Endothelial cell of umbilical vein (primary cell): ENCODE measurements at regions not wholly inside any gene's neighbourhood (a gene's known extent, or its start where the extent isn't known, plus 50 kb on each side); places are given as distances from the start of the nearest gene placed in this dataset.

Source experiments
- BruUV-seq: library from RNA; stranded (reverse); fragments of 400-500 nt; replicated peaks from 2 replicates; lab custom pipeline; 2021; lab: Mats Ljungman, UMichigan
- CTCF ChIA-PET: fragments of 300-600, 350-600 bp; sonication (Branson Sonifier 250); formaldehyde crosslinking; loops from one replicate; lab custom pipeline; 2021; ENCODE audit warnings: antibody characterized with exemption, inconsistent platforms; lab: Charles Lee
- POLR2A ChIA-PET: fragments of 300-600, 350-600 bp; sonication (Branson Sonifier 250); formaldehyde crosslinking; loops from one replicate; lab custom pipeline; 2021; ENCODE audit warnings: antibody characterized with exemption, inconsistent platforms; lab: Charles Lee
- DNase-seq: peaks from one replicate; pipeline ENCODE4 v3.0.0-alpha.2; 2011; ENCODE audit warnings: low read depth, low spot score
- FAIRE-seq: peaks from 2 replicates; lab custom pipeline; 2011; peaks lifted over from hg19 to GRCh38; lab: Jason Lieb, UNC
- H2AFZ ChIP-seq: 2 replicates; pipeline ENCODE4 v1.6.0; 2012; ENCODE audit warnings: low read depth, low read length, control low read depth, inconsistent platforms
- H3K27ac ChIP-seq: 2 replicates; pipeline ENCODE4 v1.5.1; 2011; ENCODE audit warnings: low read depth, mild to moderate bottlenecking, control low read depth, low read length, moderate library complexity; ENCODE audit not compliant: insufficient read depth
- H3K27me3 ChIP-seq, 2 experiments: 2 replicates each; pipeline versions ENCODE4 v1.6.0 to v1.6.1; 2011; ENCODE audit warnings: low read length in 2 of 2, mixed read lengths in 1 of 2; ENCODE audit not compliant: control insufficient read depth in 2 of 2, insufficient read depth in 2 of 2
- H3K36me3 ChIP-seq, 2 experiments: 2 replicates in 1 of 2; 3 replicates in 1 of 2; pipeline ENCODE4 v1.5.1; 2011; ENCODE audit warnings: low read length in 2 of 2, mild to moderate bottlenecking in 1 of 2, moderate library complexity in 1 of 2; ENCODE audit not compliant: control insufficient read depth in 2 of 2, insufficient read depth in 2 of 2; ENCODE audit errors: extremely low read depth in 1 of 2
- H3K4me1 ChIP-seq: 3 replicates; pipeline ENCODE4 v1.5.1; 2011; ENCODE audit warnings: mild to moderate bottlenecking, low read length; ENCODE audit not compliant: control insufficient read depth, insufficient read depth; ENCODE audit errors: extremely low read depth
- H3K4me2 ChIP-seq: 2 replicates; pipeline ENCODE4 v1.6.1; 2011; ENCODE audit warnings: low read length, control low read depth, mixed read lengths; ENCODE audit not compliant: insufficient read depth
- H3K4me3 ChIP-seq, 3 experiments: fragments of 200-600 bp in 1 of 3; sonication (generic), shearing (Covaris generic) in 1 of 3; replicated peaks in 1 of 3; 2 replicates each; pipeline ENCODE4 v1.5.1; 2011 to 2016; ENCODE audit warnings: control low read depth in 3 of 3, low read length in 3 of 3, mild to moderate bottlenecking in 2 of 3, inconsistent platforms in 1 of 3, low read depth in 1 of 3, moderate library complexity in 1 of 3; ENCODE audit not compliant: insufficient read depth in 1 of 3
- H3K79me2 ChIP-seq: 2 replicates; pipeline ENCODE4 v1.6.0; 2012; ENCODE audit warnings: low read length, inconsistent platforms; ENCODE audit not compliant: control insufficient read depth, insufficient read depth
- H3K9ac ChIP-seq: replicated peaks from 2 replicates; pipeline ENCODE3; 2011; ENCODE audit warnings: low read length, control low read depth; ENCODE audit not compliant: insufficient read depth; ENCODE audit errors: extremely low read depth
- H3K9me1 ChIP-seq: replicated peaks from 3 replicates; pipeline ENCODE4 v1.6.0; 2011; ENCODE audit warnings: mild to moderate bottlenecking, low read length; ENCODE audit not compliant: control insufficient read depth, insufficient read depth; ENCODE audit errors: extremely low read depth
- H3K9me3 ChIP-seq: replicated peaks from 2 replicates; pipeline ENCODE4 v1.5.1; 2012; ENCODE audit warnings: low read length, inconsistent platforms; ENCODE audit not compliant: control insufficient read depth, insufficient read depth
- H4K20me1 ChIP-seq: replicated peaks from 2 replicates; pipeline ENCODE3; 2011; ENCODE audit warnings: mild to moderate bottlenecking, low read length; ENCODE audit not compliant: control insufficient read depth, insufficient read depth; ENCODE audit errors: extremely low read depth
- CTCF ChIP-seq, 2 donors: IDR thresholded peaks; 1 replicate in 1 of 2; 2 replicates in 1 of 2; pipeline ENCODE4 v1.5.1; 2011; ENCODE audit warnings: low read length in 2 of 2, mild to moderate bottlenecking in 2 of 2, moderate library complexity in 2 of 2, control low read depth in 1 of 2, inconsistent platforms in 1 of 2, low read depth in 1 of 2; ENCODE audit not compliant: insufficient read depth in 1 of 2; ENCODE audit errors: extremely low read depth in 1 of 2
- EZH2 ChIP-seq: IDR thresholded peaks from 2 replicates; pipeline ENCODE4 v1.6.1; 2012; ENCODE audit warnings: borderline replicate concordance, low read depth, mild to moderate bottlenecking, moderate library complexity, low read length, inconsistent platforms; ENCODE audit not compliant: severe bottlenecking
- FOS ChIP-seq: IDR thresholded peaks from 2 replicates; pipeline ENCODE4 v1.6.1; 2011; ENCODE audit warnings: mild to moderate bottlenecking, low read length, moderate library complexity, borderline replicate concordance; ENCODE audit not compliant: insufficient read depth
- GATA2 ChIP-seq: IDR thresholded peaks from 2 replicates; pipeline ENCODE4 v1.7.0; 2011; ENCODE audit warnings: low read depth, mild to moderate bottlenecking, moderate library complexity, mixed read lengths, low read length; ENCODE audit not compliant: insufficient read length, insufficient read depth
- JUN ChIP-seq: IDR thresholded peaks from 2 replicates; pipeline ENCODE4 v1.6.1; 2011; ENCODE audit warnings: borderline replicate concordance, low read depth; ENCODE audit not compliant: insufficient read length, insufficient read depth
- MAX ChIP-seq: IDR thresholded peaks from 2 replicates; pipeline ENCODE4 v1.6.1; 2011; ENCODE audit not compliant: insufficient read depth, insufficient read length
- POLR2AphosphoS5 ChIP-seq: IDR thresholded peaks from 2 replicates; pipeline ENCODE4 v1.6.1; 2012; ENCODE audit warnings: low read depth, mild to moderate bottlenecking, control low read depth, low read length, moderate library complexity; ENCODE audit not compliant: insufficient read depth
- dilution Hi-C: fragments of 300-500 bp; cut with MboI; formaldehyde crosslinking; loops from one replicate; pipeline ENCODE4 v1.15.0; 2019; ENCODE audit warnings: low sequenced_read_pairs; ENCODE audit not compliant: extremely low pct_ligation_motif_present
- intact Hi-C: fragments of 100-400 bp; cut with micrococcal nuclease; formaldehyde crosslinking; loops from one replicate; pipeline ENCODE4 v1.10.0; 2022

- no peak for TF ChIP-seq FOS
- no peak for TF ChIP-seq POLR2AphosphoS5
- TF ChIP-seq EZH2 = no peak
- no peak for TF ChIP-seq JUN
- no peak for TF ChIP-seq MAX
- TF ChIP-seq GATA2 = no peak
- POLR2A ChIA-PET = no interaction called here
- H4K20me1 ChIP-seq = no peaks in the 10 kb centered on the region
- H2AFZ ChIP-seq = no peak overlapping the region
- H3K27ac ChIP-seq = no peak overlapping the region
- CTCF ChIA-PET = no interaction called here
- H3K9me1 ChIP-seq = no peaks in the 10 kb centered on the region
- FAIRE-seq = no peak
- dilution Hi-C loops = no loop called here
- no peaks in the 10 kb centered on the region for H3K27me3 ChIP-seq
- no peaks in the 10 kb centered on the region for H3K36me3 ChIP-seq
- no peak overlapping the region for H3K4me3 ChIP-seq
- H3K9me3 ChIP-seq = no peaks in the 10 kb centered on the region
- H3K4me1 ChIP-seq = no peaks in the 10 kb centered on the region
- H3K4me2 ChIP-seq = no peak overlapping the region
- DNase-seq = no peak
- BruUV-seq = no TSS peak
- intact Hi-C loops = no loop called here
- no peak overlapping the region for H3K9ac ChIP-seq
- no peaks in the 10 kb centered on the region for H3K79me2 ChIP-seq
Observed at GRCh38 chr2:70011786-70012185, 50.4 kb upstream of the ASPRV1 start.

GRCh38 chr2:70011335-70011734 lies 49.9 kb upstream of the ASPRV1 start:
- ChIA-PET POLR2A (no interaction called here), CTCF (no interaction called here)
- Histone ChIP-seq H3K9me3 (no peaks in the 10 kb centered on the region), H2AFZ (no peak overlapping the region), H3K27me3 (no peaks in the 10 kb centered on the region), H3K9me1 (no peaks in the 10 kb centered on the region), H3K4me1 (no peaks in the 10 kb centered on the region), H3K27ac (no peak overlapping the region), H3K79me2 (no peaks in the 10 kb centered on the region), H3K36me3 (no peaks in the 10 kb centered on the region), H3K4me2 (no peak overlapping the region), H3K9ac (no peak overlapping the region), H4K20me1 (no peaks in the 10 kb centered on the region), H3K4me3 (no peak overlapping the region)
- dilution Hi-C loops = no loop called here
- DNase-seq = no peak
- BruUV-seq = no TSS peak
- no peak for FAIRE-seq
- intact Hi-C loops = no loop called here
- TF ChIP-seq CTCF (IDR thresholded peaks at IDR 0.05; ENCODE audit: extremely low read depth in 1 of 2, insufficient read depth in 1 of 2, low read depth in 1 of 2, low read length in 2 of 2) = no peak
- TF ChIP-seq GATA2 = no peak
